ENCODE measurements at regions not wholly inside any gene's neighbourhood (a gene's known extent, or its start where the extent isn't known, plus 50 kb on each side); places are given as distances from the start of the nearest gene placed in this dataset.

DNA sequence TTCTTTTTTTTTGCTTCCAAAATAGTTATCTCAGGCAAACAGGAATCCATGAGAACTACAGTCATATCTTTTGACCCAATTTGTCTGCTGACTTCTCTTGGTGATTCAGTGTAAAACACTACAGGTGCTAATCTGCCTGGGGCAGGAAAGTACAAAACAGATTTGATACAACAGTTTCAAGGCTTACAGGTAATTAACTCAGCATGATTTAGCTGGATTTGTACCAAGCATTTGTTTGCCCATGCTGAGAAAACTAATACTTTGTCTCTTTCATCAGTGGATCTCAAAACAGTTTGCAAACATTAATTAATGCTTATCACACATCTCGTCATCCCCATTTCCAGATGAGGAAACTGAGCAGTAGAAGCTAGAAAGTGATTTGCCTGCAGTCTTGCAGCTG lies 312.5 kb upstream of the SEMA6A start:
- H3K9me3 ChIP-seq, result no peaks in the 10 kb centered on the region
- no peak overlapping the region for H3K27ac ChIP-seq
- WGBS, 2 donors, result 33 to 55% methylated on average over 1 of the region's 1 CpG
- no peaks in the 10 kb centered on the region for H3K36me3 ChIP-seq
- no peak overlapping the region for H3K4me3 ChIP-seq
- no peaks in the 10 kb centered on the region for H3K4me1 ChIP-seq
- no peak for DNase-seq
- H3K27me3 ChIP-seq, result no peaks in the 10 kb centered on the region
- intact Hi-C loops (cut with DNase I), result no loop called here
- no peak for TF ChIP-seq POLR2A (IDR thresholded peaks at IDR 0.05)
- TF ChIP-seq, protein P1, sequence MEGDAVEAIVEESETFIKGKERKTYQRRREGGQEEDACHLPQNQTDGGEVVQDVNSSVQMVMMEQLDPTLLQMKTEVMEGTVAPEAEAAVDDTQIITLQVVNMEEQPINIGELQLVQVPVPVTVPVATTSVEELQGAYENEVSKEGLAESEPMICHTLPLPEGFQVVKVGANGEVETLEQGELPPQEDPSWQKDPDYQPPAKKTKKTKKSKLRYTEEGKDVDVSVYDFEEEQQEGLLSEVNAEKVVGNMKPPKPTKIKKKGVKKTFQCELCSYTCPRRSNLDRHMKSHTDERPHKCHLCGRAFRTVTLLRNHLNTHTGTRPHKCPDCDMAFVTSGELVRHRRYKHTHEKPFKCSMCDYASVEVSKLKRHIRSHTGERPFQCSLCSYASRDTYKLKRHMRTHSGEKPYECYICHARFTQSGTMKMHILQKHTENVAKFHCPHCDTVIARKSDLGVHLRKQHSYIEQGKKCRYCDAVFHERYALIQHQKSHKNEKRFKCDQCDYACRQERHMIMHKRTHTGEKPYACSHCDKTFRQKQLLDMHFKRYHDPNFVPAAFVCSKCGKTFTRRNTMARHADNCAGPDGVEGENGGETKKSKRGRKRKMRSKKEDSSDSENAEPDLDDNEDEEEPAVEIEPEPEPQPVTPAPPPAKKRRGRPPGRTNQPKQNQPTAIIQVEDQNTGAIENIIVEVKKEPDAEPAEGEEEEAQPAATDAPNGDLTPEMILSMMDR (IDR thresholded peaks at IDR 0.05), result no peak

DNA sequence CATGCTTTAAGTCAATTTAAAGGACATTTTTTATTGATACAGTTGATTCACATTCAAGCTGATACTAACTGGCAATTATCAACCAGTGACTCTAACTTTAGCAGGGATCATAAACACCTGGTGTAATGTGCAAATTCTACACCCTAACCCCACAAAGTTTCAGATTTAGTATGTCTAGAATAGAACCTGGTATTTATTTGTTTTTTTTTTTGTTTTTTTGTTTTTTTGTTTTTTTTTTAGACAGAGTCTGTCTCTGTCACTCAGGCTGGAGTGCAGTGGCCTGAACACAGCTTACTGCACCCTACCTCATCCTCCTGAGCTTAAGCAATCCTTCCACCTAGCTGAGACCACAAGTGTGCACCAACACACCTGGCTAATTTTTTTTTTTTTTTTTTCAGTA lies 311.2 kb upstream of the SEMA6A start:
- Histone ChIP-seq H3K4me3 (no peak overlapping the region), H3K9me3 (no peaks in the 10 kb centered on the region), H3K27ac (no peak overlapping the region), H3K36me3 (no peaks in the 10 kb centered on the region), H3K27me3 (no peaks in the 10 kb centered on the region), H3K4me1 (no peaks in the 10 kb centered on the region)
- TF ChIP-seq POLR2A (IDR thresholded peaks at IDR 0.05), result no peak
- TF ChIP-seq, protein P1 (IDR thresholded peaks at IDR 0.05), result no peak
- no peak for DNase-seq
- intact Hi-C loops (cut with DNase I), result no loop called here

DNA sequence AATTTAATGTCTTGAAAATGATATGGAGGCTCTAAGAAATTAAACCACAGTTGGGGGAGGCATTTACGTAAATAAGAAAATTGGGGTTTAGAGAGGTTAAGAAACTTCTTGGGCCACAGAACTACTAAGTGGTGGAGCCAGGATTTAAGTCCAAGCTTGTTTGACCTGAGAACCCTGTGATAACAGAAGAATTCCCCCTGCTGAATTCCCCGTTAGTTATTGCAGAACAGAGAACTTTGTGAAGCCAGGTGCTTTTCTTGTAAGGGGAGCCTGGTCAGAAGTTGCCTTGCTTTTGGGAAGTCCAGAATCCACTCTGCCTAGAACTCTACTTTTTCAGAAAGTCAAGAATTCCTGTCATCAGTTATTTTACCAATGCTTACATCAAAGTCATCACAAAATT lies 309.3 kb upstream of the SEMA6A start:
- Histone ChIP-seq H3K36me3 (no peaks in the 10 kb centered on the region), H3K9me3 (no peaks in the 10 kb centered on the region), H3K4me3 (no peak overlapping the region), H3K27ac (no peak overlapping the region), H3K27me3 (no peaks in the 10 kb centered on the region), H3K4me1 (no peaks in the 10 kb centered on the region)
- no peak for TF ChIP-seq POLR2A (IDR thresholded peaks at IDR 0.05)
- TF ChIP-seq, protein P1 (IDR thresholded peaks at IDR 0.05), result no peak
- no peak for DNase-seq
- intact Hi-C loops (cut with DNase I), result no loop called here
- 83 to 85% methylated on average over 2 of the region's 2 CpGs for WGBS, 2 donors

- Histone ChIP-seq H3K4me3 (no peak overlapping the region), H3K27me3 (no peaks in the 10 kb centered on the region), H3K36me3 (no peaks in the 10 kb centered on the region), H3K4me1 (no peaks in the 10 kb centered on the region), H3K9me3 (no peaks in the 10 kb centered on the region), H3K27ac (no peak overlapping the region)
- intact Hi-C loops (cut with DNase I), result no loop called here
- WGBS, 2 donors, result 72 to 89% methylated on average over 3 of the region's 3 CpGs
- DNase-seq, result no peak
- TF ChIP-seq, protein P1 (IDR thresholded peaks at IDR 0.05), result no peak
- no peak for TF ChIP-seq POLR2A (IDR thresholded peaks at IDR 0.05)
Observed at GRCh38 chr5:116881921-116882531, 307.4 kb upstream of the SEMA6A start.

- intact Hi-C loops (cut with DNase I), result no loop called here
Observed at GRCh38 chr5:116880601-116881000, 306.0 kb upstream of the SEMA6A start.

More at GRCh38 chr5:116880601-116881000, 306.0 kb upstream of the SEMA6A start:
- Histone ChIP-seq H3K36me3 (no peaks in the 10 kb centered on the region), H3K9me3 (no peaks in the 10 kb centered on the region), H3K27me3 (no peaks in the 10 kb centered on the region), H3K4me3 (no peak overlapping the region), H3K4me1 (no peaks in the 10 kb centered on the region), H3K27ac (no peak overlapping the region)
- no peak for TF ChIP-seq POLR2A (IDR thresholded peaks at IDR 0.05)
- TF ChIP-seq, protein P1 (IDR thresholded peaks at IDR 0.05), result no peak
- 70 to 90% methylated on average over 1 of the region's 1 CpG for WGBS, 2 donors
- DNase-seq, result no peak
